NCI-H446 (cell line): ENCODE measurements at regions not wholly inside any gene's neighbourhood (a gene's known extent, or its start where the extent isn't known, plus 50 kb on each side); places are given as distances from the start of the nearest gene placed in this dataset.

Source experiments
- DNase-seq, 2 experiments: peaks; one replicate each; lab custom pipeline; 2025; lab: John Stamatoyannopoulos, UW

- DNase-seq: no peak
Observed at GRCh38 chr15:98277602-98278001, 317.1 kb downstream of the ARRDC4 start.

DNA sequence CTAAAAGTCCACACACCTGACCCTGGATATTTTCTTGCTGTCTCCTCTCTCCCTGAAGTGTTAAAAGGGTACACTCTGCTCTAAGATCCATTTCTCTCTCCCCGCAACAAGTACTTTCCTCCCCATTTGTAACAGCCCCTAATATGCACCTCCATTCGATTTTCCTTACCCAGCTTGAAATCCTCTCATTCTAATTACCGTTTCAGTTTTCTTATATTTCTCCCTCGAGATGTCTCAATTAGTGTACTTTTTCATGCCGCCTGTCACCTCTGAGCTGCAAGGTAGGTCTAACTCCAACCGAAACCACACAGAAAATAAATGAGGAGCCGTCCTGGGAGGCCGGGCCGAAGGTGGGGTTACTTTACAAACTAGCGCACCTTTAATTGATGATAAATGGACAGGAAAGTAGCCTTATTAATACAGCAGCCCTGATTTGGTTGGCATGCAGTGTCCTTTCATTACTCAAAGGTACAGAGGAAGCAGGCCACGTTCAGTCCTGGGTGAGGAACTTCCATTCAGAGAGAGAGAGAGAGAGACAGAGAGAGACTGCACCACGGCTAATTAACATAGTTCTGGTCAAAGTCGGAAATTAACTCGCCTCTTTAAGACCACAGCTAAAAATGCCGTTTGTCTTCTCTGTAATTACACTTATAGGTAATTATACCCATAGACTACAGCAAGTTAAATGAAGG is 319.9 kb downstream of the ARRDC4 start:
- no peak for DNase-seq

DNA sequence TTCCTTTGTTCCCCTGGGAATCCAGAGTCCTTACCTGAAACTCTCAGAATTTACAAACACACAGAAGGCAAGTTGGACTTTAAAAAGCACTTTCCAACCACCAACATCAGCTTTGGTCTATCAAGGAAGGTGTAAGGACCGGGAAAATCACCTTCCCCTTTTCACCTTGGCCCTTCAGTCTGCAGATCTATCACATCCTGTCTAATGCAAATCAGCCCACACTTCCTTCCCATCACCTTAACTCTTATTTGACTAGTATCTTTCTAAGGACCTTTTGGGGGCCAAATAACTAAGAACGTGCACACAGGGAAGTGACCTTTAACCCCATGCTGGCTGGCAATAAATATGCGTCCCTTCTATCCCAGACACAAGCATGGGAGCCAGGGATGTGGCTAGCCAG is 320.6 kb downstream of the ARRDC4 start:
- DNase-seq: no peak

GRCh38 chr15:98282656-98283332 is 322.3 kb downstream of the ARRDC4 start:
- DNase-seq: no peak

DNA sequence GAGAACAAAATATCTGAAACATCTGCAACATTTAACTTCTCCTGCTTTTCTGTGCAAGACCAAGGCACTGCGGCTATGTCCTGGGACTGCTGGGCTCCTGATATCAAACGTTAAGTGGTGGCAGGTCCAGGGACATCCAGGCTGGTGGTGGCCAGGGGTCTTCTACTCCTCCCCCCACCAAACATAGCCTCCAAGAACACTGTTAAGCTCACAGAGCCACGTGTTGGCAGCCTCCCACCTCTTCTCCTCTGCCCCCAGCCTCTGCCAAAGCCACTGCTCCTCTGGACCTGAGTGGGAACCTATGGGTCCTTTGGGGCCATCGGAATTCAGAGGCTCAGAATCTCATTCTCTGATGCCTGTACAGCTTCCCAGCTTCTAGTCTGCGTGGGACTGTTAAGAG is 325.7 kb downstream of the ARRDC4 start:
- no peak for DNase-seq

- no peak for DNase-seq
Observed at GRCh38 chr15:98286831-98287230, 326.3 kb downstream of the ARRDC4 start.

DNA sequence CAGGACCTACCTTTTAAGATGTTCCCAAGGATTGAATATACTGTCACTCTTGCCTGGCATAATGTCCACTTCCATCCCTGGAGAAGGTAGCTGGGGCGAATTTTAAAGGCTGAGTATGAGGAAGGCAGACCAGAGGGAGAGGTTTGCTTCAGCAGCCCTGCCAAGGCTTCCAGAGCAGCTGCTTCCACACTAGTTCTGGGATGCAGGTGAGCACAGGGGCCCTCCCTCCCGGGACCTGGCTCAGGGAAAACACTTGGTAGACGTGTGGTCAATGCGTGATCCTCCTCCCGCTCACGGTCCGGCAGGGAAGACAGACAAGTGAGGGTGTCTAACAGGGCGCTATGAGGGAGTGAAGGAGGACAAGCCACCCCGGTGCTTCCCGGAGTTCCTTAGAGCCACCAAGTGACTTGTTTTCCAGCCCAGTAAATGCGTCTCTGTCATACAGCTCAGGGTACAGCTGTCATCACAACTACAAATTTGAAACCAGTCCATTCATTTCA is 327.6 kb downstream of the ARRDC4 start:
- DNase-seq: no peak

DNA sequence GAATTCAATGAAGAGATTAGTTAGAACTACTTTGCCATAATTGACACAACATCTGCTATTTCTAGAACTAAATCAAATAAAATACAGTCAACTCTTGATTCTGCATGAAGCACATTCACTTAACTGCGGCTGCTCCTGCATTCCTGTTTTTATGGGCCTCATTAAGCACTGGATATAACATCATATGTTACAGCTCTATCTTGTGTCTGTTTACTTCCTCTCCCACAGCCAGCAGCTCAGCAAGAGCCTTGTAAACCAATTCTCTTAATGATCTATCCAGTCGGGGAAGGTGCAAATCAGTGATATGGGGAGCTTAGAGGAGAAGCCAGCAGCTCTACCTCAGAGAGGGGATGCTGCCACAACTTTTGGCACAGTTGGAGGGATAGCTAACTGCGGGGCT is 329.2 kb downstream of the ARRDC4 start:
- DNase-seq: no peak

GRCh38 chr15:98292442-98293240 is 332.1 kb downstream of the ARRDC4 start:
- no peak for DNase-seq

DNA sequence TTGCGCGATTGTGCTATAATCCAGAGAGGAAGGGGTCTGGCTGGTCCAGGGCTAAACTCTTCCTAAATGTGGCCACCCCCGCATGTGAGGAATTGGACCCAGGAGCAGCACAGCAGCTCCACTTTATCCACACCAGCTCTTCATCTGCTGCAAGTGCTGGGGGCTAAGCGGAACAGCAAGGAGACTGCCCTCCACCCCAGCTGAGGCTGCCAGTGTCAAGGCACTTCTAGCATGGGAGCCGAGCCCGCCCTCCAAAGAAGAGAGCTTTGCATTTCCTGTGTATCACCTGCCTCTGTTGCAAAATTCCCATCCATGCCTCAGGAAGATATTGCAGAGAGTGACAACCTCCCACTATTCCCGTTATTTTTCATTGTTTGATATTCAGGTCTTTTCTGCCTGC is 333.6 kb downstream of the ARRDC4 start:
- no peak for DNase-seq

DNA sequence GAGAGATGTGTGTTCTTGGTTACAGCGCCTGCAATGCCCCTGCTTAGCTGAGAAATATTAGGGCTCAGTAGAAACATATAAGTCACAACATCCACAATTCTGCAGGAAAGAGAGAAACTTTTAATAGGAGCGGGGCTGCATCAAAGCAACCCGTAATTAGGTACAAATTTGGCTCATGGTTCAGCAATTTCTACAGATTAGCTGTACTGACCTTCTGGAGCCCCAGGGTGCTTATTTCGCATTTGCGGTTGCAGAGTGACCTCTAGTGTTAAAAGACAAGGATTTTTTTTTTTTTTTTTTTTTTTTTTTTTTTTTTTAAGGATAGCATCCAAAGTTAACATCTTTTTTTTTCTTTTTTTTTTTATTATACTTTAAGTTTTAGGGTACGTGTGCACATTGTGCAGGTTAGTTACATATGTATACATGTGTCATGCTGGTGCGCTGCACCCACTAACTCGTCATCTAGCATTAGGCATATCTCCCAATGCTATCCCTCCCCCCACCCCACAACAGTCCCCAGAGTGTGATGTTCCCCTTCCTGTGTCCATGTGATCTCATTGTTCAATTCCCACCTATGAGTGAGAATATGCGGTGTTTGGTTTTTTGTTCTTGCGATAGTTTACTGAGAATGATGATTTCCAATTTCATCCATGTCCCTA is 334.7 kb downstream of the ARRDC4 start:
- DNase-seq: peak in 1 of 2 experiments; percentile 15

DNA sequence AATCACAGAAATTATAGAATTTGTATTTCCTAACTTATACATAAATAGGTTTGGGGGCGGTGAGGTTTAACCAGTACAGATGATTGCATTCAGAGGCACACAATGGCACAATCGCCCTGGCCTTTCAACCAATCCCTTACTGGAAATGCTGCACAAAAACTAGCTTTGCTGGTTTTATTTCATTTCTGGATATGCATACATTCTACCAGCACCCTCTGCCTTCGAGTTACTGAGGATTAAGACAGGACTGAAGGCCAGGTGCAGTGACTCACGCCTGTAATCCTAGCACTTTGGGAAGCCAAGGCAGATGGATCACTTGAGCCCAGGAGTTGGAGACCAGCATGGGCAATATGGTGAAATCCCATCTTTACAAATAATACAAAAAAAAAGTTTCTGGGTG is 336.1 kb downstream of the ARRDC4 start:
- no peak for DNase-seq

DNA sequence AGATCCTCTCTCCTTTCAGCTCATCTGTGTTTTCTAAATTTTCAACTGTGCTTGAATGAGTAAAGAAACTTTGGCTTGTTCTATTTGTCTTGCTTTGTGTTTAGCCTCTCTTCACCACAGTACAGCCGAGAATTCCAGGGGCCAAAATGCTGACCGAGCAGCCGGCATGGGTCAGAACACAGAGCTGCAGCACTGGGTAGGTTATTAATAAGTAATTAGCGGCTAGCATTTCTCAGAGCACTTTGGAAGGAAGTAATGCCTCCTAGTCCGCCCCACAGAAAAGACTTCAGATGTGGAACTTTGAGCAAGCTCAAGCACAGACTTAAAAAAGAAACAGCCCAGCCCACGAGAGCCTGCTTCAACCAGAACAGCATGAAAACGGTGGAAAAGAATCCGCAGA is 343.9 kb downstream of the ARRDC4 start:
- no peak for DNase-seq

GRCh38 chr15:98308117-98308516 is 340.2 kb upstream of the IGF1R start:
- no peak for DNase-seq

DNA sequence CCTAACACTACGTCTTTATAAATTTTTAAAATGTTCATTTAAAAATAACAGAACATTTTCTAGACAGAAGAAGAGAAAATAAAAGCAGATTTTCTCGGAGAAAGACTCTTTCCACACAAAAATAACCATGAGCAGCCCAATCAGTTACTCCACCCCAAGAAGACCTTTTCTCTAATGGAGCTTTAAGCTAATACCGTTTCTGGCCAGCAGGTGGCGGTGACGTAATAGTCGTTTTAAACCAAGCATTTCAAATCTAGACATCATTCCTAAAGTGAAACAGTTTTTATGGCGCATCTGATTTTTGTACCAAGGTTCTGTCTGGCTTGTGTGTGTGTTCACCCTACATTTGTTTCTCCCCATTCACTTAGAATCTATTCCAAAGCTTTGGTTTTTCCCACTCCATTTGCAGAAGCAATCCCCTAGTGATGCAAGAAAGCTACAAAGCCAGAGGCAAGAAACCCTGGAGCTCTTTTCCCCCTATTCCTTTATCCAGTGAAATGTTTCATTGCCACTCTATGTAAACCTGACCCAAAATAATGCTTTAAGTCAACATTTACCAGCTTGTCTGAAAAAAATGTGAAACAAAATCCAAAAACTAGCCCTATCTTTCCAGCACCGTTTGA is 336.7 kb upstream of the IGF1R start:
- peak in 1 of 2 experiments; percentile 55 for DNase-seq

DNA sequence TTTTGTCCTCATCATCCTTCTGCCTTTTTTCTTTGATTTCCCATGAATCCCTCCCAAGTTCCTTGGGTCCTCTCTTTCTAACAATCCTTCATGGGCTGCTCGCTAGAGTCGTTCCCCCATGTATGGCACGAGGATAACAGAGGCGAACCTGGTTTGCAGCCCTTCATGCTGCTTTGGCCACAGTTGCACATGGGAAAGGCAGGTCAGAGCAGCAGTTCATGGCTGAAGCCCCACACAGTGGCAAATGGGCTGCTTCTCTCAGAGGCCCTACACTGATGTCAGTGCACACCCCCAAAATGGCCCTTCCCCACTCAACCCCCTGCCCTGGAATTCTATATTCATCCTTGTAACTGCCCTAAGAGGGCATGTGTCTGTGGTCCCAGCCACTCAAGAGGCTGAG is 335.4 kb upstream of the IGF1R start:
- no peak for DNase-seq

DNA sequence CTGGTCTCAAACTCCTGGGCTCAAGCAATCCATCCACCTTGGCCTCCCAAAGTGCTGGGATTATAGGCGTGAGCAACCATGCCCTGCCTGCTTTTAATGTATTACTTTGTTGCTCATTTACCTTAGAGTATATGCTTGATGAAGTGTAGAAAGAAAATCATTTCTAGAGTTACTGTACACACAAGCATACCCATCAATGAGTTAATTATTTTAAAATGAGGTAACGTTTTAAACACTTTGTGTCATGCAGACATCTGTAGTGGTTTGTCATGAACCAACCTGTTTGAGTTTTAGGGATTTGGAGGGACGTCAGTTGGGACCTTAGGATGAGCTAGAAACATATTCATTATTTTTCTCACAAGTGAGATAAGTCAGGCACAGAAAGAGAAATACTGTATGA is 332.4 kb upstream of the IGF1R start:
- no peak for DNase-seq

DNA sequence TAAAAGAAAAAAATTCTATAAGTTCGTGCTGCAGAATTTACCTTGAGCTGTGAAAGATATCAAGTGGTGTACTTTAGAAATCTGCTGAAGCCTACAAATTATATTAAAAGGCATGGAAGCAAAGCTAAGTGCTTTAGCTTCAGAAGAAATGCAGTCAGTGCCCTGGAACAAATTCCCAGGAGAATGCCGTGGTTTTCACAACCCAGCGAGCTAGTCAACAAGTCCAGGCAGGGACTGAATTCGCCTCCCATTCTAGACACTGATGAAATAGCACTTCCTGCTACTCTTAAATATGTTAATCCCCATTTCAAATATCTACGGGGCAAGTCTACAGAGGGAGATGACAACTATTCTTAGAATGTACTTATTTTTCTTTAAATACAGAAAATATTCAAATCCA is 326.4 kb upstream of the IGF1R start:
- no peak for DNase-seq

DNA sequence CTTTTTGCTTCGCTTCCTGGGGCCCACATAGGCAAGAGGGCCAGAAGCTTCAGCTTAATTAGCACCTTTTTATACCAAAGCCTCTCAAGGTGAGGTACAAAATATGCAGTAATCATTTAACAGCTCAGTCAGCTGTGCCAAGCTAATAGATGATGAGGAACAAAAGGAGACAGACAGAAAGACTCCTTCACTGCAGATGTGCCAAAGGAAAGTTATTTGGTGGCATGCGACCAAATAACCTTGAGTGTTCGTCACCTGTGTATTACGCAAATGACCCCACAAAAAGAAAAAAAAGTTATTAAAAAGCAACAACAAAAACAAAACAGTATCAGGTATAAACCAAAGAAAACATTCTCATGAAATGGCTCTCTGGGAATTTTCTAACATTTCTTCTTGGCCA is 325.8 kb upstream of the IGF1R start:
- no peak for DNase-seq

GRCh38 chr15:98324341-98324970 is 323.9 kb upstream of the IGF1R start:
- DNase-seq: no peak

DNA sequence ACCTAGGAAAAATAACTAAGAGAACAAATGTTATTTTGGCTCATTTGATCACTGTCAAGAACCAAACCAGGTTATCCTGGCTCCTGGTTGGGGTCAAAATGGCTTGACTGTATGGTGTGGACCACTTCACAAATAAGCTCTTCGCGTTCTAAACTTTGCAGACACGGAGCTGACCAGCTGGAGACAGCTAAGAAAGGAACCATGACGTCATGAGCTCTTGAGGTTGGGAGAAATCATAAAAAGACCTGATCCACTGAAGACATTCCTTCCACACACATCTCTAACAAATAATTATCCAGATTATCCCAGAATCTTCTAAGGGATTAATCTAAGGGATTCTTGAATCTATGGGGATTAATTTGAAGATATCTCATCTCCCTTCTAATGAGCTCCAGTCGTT is 321.5 kb upstream of the IGF1R start:
- DNase-seq: no peak
